Mucosa of gallbladder (tissue), 1 donor: ENCODE measurements at regions not wholly inside any gene's neighbourhood (a gene's known extent, or its start where the extent isn't known, plus 50 kb on each side); places are given as distances from the start of the nearest gene placed in this dataset.
A peak's percentile ranks its signal among the peaks of the same experiment; 100 is the strongest.

Source experiments
- DNase-seq: peaks from one replicate; pipeline ENCODE4 v3.0.0-alpha.2; 2020; ENCODE audit warnings: low spot score
- donor health status: DM: no; HTN: no; CAD: no.

- DNase-seq, result no peak
Measured at GRCh38 chr10:88060762-88061161, 197.3 kb downstream of the PTEN start.

GRCh38 chr10:88062385-88062784 lies 199.0 kb downstream of the PTEN start:
- DNase-seq, result no peak

GRCh38 chr10:88062798-88063472 lies 199.5 kb downstream of the PTEN start:
- DNase-seq, result no peak

- DNase-seq, result no peak
Measured at GRCh38 chr10:88063861-88064557, 200.6 kb downstream of the PTEN start.

- DNase-seq, result no peak
Measured at GRCh38 chr10:88064608-88065382, 201.4 kb downstream of the PTEN start.

GRCh38 chr10:88065383-88066049 lies 202.1 kb downstream of the PTEN start:
- DNase-seq, result no peak

GRCh38 chr10:88066319-88066718 lies 202.9 kb downstream of the PTEN start:
- no peak for DNase-seq

- no peak for DNase-seq
Measured at GRCh38 chr10:88066876-88067275, 203.5 kb downstream of the PTEN start.

GRCh38 chr10:88067737-88068136 lies 204.3 kb downstream of the PTEN start:
- DNase-seq, result no peak

GRCh38 chr10:88069338-88069737 lies 205.9 kb downstream of the PTEN start:
- DNase-seq, result no peak

GRCh38 chr10:88070080-88070880 lies 206.9 kb downstream of the PTEN start:
- DNase-seq, result no peak

GRCh38 chr10:88071879-88072278 lies 208.5 kb downstream of the PTEN start:
- DNase-seq, result no peak

GRCh38 chr10:88073682-88074081 lies 210.3 kb downstream of the PTEN start:
- DNase-seq, result no peak

GRCh38 chr10:88074971-88075370 lies 211.5 kb downstream of the PTEN start:
- no peak for DNase-seq

- no peak for DNase-seq
Measured at GRCh38 chr10:88076027-88076880, 212.8 kb downstream of the PTEN start.

GRCh38 chr10:88077977-88078376 lies 214.6 kb downstream of the PTEN start:
- no peak for DNase-seq

- peak; percentile 35 for DNase-seq
Measured at GRCh38 chr10:88080213-88080612, 216.8 kb downstream of the PTEN start.

- no peak for DNase-seq
Measured at GRCh38 chr10:88081457-88082054, 218.1 kb downstream of the PTEN start.

- DNase-seq, result no peak
Measured at GRCh38 chr10:88082391-88082790, 219.0 kb downstream of the PTEN start.
